ENCODE measurements at regions not wholly inside any gene's neighbourhood (a gene's known extent, or its start where the extent isn't known, plus 50 kb on each side); places are given as distances from the start of the nearest gene placed in this dataset.
"Not testable (repeated sequence)": the region's sequence is repeated elsewhere in the genome, so short reads cannot be mapped to it uniquely, and the experiment has no call there.

DNA sequence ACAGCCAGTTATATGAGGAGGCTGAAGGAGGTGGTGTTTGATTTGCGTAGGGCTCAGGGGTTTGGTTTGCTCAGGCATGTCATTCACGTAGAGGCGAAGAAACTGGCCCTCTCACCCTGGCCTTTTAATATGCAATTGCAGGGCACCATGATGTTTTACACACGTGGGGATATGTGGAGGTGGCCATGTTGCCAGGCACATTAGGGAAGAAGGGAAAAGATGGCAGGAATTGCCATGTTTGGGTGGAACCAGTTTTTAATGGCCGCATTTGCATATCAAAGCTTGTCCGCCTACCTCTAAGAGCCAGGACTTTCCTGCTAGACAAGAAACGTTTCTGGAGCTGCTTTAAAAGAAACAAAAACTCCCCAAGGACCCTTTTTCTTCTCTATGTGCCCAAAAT, 1483.7 kb upstream of the GOT2 start:
- H3K9me3 ChIP-seq: no peaks in the 10 kb centered on the region
- H3K27ac ChIP-seq: no peak overlapping the region
- ATAC-seq (no peak), DNase-seq (no peak)
- H3K4me3 ChIP-seq: no peak overlapping the region
- TF ChIP-seq, protein P1, sequence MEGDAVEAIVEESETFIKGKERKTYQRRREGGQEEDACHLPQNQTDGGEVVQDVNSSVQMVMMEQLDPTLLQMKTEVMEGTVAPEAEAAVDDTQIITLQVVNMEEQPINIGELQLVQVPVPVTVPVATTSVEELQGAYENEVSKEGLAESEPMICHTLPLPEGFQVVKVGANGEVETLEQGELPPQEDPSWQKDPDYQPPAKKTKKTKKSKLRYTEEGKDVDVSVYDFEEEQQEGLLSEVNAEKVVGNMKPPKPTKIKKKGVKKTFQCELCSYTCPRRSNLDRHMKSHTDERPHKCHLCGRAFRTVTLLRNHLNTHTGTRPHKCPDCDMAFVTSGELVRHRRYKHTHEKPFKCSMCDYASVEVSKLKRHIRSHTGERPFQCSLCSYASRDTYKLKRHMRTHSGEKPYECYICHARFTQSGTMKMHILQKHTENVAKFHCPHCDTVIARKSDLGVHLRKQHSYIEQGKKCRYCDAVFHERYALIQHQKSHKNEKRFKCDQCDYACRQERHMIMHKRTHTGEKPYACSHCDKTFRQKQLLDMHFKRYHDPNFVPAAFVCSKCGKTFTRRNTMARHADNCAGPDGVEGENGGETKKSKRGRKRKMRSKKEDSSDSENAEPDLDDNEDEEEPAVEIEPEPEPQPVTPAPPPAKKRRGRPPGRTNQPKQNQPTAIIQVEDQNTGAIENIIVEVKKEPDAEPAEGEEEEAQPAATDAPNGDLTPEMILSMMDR (IDR thresholded peaks at IDR 0.05 in 4 of 5, conservative IDR thresholded peaks at IDR 0.05 in 1 of 5): no peak
- no peak for TF ChIP-seq POLR2A (IDR thresholded peaks at IDR 0.05)
- no peaks in the 10 kb centered on the region for H3K4me1 ChIP-seq
- H3K36me3 ChIP-seq: no peaks in the 10 kb centered on the region
- no peaks in the 10 kb centered on the region for H3K27me3 ChIP-seq
- in situ Hi-C loops (cut with MboI; ENCODE audit: low sequenced_read_pairs in 4 of 4) (no loop called here), intact Hi-C loops (cut with DNase I; ENCODE audit: low total_unique reads) (no loop called here)

DNA sequence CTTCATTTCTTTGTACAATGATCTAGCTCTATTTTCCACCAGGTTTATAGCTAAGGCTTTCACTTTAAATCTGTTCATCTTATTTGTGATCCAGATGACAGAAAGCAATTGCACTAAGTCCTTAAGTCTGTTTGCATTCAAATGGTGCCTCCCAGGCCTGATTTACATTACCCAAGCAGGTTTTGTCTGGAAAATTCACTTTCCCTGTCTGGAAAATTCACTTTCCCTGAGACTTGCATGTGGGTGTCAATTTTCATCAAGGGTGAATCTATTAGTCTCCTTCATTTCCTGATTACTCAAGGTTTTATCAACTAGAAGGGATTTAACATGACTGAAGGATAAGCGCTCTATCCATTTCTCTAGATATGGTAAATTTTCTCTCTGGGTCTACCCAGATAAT, 1480.2 kb upstream of the GOT2 start:
- H3K36me3 ChIP-seq: no peaks in the 10 kb centered on the region
- DNase-seq (no peak), ATAC-seq (no peak)
- H3K4me3 ChIP-seq: no peak overlapping the region
- no peak overlapping the region for H3K27ac ChIP-seq
- H3K4me1 ChIP-seq: no peaks in the 10 kb centered on the region
- intact Hi-C loops (cut with DNase I; ENCODE audit: low total_unique reads) (no loop called here), in situ Hi-C loops (cut with MboI; ENCODE audit: low sequenced_read_pairs in 4 of 4) (no loop called here)
- no peaks in the 10 kb centered on the region for H3K27me3 ChIP-seq
- no peak for TF ChIP-seq POLR2A (IDR thresholded peaks at IDR 0.05)
- TF ChIP-seq, protein P1 (IDR thresholded peaks at IDR 0.05 in 4 of 5, conservative IDR thresholded peaks at IDR 0.05 in 1 of 5): no peak
- no peaks in the 10 kb centered on the region for H3K9me3 ChIP-seq

DNA sequence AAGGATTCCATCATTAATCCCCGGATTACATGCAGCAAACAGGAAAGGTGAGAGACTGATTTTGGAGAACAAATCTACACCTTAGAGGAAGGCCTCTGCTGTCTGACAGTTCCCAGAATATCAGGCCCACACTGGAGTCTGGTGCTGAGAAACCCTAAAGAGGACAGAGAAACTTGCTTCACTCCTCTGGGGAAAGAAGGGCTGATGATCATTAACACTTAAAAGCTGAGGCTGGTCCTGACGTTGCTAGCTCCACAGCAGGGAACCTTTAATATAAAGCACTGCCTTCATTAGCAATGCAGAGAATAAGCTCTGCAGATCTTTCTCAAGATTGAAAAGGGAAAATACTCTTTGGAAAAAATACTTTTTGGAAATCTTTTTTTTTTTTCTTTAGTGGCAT, 1472.4 kb upstream of the GOT2 start:
- DNase-seq: no peak
- intact Hi-C loops (cut with DNase I; ENCODE audit: low total_unique reads): no loop called here
- H3K4me3 ChIP-seq: no peak overlapping the region
- H3K9me3 ChIP-seq: no peaks in the 10 kb centered on the region
- in situ Hi-C loops (cut with MboI; ENCODE audit: low sequenced_read_pairs in 4 of 4): no loop called here
- no peaks in the 10 kb centered on the region for H3K27me3 ChIP-seq
- H3K27ac ChIP-seq: no peak overlapping the region
- TF ChIP-seq POLR2A (IDR thresholded peaks at IDR 0.05): no peak
- TF ChIP-seq, protein P1 (IDR thresholded peaks at IDR 0.05 in 4 of 5, conservative IDR thresholded peaks at IDR 0.05 in 1 of 5): no peak
- no peak for ATAC-seq
- no peaks in the 10 kb centered on the region for H3K36me3 ChIP-seq
- H3K4me1 ChIP-seq: no peaks in the 10 kb centered on the region

DNA sequence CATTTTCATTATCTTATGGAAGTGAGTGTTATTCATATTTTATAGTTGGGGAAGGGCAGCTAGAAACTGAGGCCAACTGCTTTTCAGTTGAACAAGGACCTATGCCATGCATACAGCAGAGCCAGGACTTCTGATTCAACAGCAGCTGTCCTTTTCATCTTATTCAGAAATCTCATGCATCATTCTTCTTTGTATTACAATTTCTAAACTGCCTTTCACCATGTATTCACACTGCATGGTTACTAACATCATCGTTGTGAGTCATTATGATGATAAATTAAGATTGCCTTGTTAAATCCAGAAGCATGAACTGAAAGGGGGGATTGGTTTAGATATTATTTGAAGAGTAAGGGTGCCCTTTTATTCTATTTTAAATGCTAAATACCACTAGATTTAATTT, 1470.1 kb upstream of the GOT2 start:
- DNase-seq (no peak), ATAC-seq (no peak)
- TF ChIP-seq, protein P1 (IDR thresholded peaks at IDR 0.05 in 4 of 5, conservative IDR thresholded peaks at IDR 0.05 in 1 of 5): no peak
- TF ChIP-seq POLR2A (IDR thresholded peaks at IDR 0.05): no peak
- no peaks in the 10 kb centered on the region for H3K4me1 ChIP-seq
- no peaks in the 10 kb centered on the region for H3K36me3 ChIP-seq
- no peak overlapping the region for H3K4me3 ChIP-seq
- in situ Hi-C loops (cut with MboI; ENCODE audit: low sequenced_read_pairs in 4 of 4): no loop called here
- no peaks in the 10 kb centered on the region for H3K9me3 ChIP-seq
- intact Hi-C loops (cut with DNase I; ENCODE audit: low total_unique reads): no loop called here
- no peaks in the 10 kb centered on the region for H3K27me3 ChIP-seq
- no peak overlapping the region for H3K27ac ChIP-seq

DNA sequence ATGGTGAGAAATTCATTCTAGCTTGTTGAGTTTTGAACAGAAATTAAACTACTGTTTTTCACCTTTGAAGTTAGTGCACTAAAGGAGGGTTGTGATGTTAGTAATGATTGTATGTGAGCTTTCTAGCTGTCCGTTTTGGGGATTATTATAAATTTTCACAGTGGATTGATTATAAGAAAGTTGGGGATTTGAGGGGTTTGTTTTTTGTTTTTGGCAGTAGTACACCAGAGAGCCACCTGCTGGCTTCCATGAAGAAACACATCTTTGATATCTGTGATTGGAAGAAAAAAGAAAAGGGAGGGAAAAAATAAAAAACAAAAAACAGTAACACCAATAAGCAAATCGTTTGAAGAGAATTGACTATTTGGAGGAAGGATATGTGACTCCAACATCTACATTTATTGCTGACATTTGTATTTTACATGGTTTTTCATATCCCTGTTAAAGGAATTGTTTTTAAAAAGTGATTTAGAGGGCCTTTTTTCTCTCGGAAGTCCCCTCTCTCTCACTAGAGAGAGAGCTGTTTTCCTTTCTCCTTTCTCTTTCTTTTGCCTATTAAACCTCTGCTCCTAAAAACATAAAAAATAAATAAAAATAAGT, 1469.5 kb upstream of the GOT2 start:
- Histone ChIP-seq H3K4me3 (no peak overlapping the region), H3K27ac (no peak overlapping the region), H3K4me1 (no peaks in the 10 kb centered on the region), H3K36me3 (no peaks in the 10 kb centered on the region), H3K9me3 (no peaks in the 10 kb centered on the region), H3K27me3 (no peaks in the 10 kb centered on the region)
- DNase-seq (no peak), ATAC-seq (no peak)
- intact Hi-C loops (cut with DNase I; ENCODE audit: low total_unique reads) (no loop called here), in situ Hi-C loops (cut with MboI; ENCODE audit: low sequenced_read_pairs in 4 of 4) (no loop called here)
- TF ChIP-seq POLR2A (IDR thresholded peaks at IDR 0.05): no peak
- TF ChIP-seq, protein P1 (IDR thresholded peaks at IDR 0.05 in 4 of 5, conservative IDR thresholded peaks at IDR 0.05 in 1 of 5): no peak

DNA sequence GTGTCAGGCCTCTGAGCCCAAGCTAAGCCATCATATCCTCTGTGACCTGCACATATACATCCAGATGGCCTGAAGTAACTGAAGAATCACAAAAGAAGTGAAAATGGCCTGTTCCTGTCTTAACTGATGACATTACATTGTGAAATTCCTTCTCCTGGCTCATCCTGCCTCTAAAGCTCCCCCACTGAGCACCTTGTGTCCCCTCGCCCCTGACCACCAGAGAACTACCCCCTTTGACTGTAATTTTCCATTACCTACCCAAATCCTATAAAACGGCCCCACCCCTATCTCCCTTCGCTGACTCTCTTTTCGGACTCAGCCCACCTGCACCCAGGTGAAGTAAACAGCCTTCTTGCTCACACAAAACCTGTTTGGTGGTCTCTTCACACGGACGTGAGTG, 1466.6 kb upstream of the GOT2 start:
- ATAC-seq; intact Hi-C loops (cut with DNase I; ENCODE audit: low total_unique reads); H3K4me3 ChIP-seq; H3K27ac ChIP-seq; H3K36me3 ChIP-seq; H3K9me3 ChIP-seq; in situ Hi-C loops (cut with MboI; ENCODE audit: low sequenced_read_pairs in 4 of 4); DNase-seq; H3K27me3 ChIP-seq; H3K4me1 ChIP-seq: not testable (repeated sequence)
